NB4 (cell line): ENCODE measurements at regions not wholly inside any gene's neighbourhood (a gene's known extent, or its start where the extent isn't known, plus 50 kb on each side); places are given as distances from the start of the nearest gene placed in this dataset.

Source experiments
- DNase-seq: peaks from one replicate; pipeline ENCODE4 v3.0.0; 2010; ENCODE audit warnings: low read depth
- H3K4me3 ChIP-seq: one replicate; pipeline ENCODE4 v1.5.1; 2011; ENCODE audit warnings: mild to moderate bottlenecking, low read depth, low read length, moderate library complexity
- CTCF ChIP-seq: IDR thresholded peaks from one replicate; pipeline ENCODE4 v1.5.1; 2012; ENCODE audit warnings: low read depth, low read length
- MAX ChIP-seq: IDR thresholded peaks from 2 replicates; pipeline ENCODE4 v1.6.1; 2011; ENCODE audit warnings: low read depth, low read length
- MYC ChIP-seq: IDR thresholded peaks from 2 replicates; pipeline ENCODE4 v1.6.1; 2011; ENCODE audit warnings: low read depth, low read length
- POLR2A ChIP-seq: IDR thresholded peaks from 2 replicates; pipeline ENCODE4 v1.6.1; 2011; ENCODE audit warnings: mild to moderate bottlenecking; ENCODE audit not compliant: insufficient read length; ENCODE audit errors: extremely low read depth

DNA sequence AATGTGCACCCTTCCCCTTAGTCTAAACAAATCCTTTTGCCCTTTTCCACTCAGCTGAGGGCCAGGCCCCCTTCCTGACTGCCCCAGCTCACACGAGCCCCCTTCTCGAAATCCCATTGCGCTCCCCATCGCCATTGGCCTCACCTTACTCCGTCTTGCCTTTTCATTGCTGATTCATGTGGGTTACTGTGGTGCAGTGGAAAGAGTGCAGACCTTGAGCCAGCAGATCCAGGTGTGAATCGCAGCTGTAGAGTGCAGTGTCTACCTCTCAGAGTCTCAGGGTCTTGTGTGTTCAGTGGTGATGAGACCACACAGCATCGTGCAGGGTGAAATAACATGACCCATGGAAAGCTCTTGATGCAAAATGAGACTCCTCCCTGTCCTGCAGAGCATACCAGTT lies 132.4 kb upstream of the APCDD1 start:
- TF ChIP-seq MYC (no peak), CTCF (no peak), MAX (no peak), POLR2A (no peak)
- no peak overlapping the region for H3K4me3 ChIP-seq
- no peak for DNase-seq

GRCh38 chr18:10322435-10322834 lies 132.0 kb upstream of the APCDD1 start:
- no peak for TF ChIP-seq POLR2A
- TF ChIP-seq CTCF, result no peak
- TF ChIP-seq MYC, result no peak
- TF ChIP-seq MAX, result no peak
- DNase-seq, result no peak
- no peak overlapping the region for H3K4me3 ChIP-seq

DNA sequence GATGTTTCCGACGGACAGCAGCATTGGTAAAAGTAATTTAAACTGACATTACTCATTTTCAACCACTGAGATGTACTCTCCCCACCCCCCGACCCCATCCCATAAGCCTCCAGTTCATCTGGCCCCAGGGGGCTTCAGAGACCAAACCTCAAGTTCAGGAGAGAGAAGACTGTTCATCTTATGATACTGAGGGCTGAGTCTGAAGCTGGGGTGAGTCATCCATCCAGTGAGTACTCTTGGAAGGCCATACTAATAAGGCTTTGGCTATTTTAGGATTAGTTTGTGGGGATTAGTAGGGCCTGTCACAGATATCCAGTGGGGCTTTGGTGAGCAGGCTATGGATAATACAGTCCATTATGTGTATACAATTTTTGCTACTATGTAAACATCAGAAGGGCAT lies 125.3 kb upstream of the APCDD1 start:
- H3K4me3 ChIP-seq, result no peak overlapping the region
- TF ChIP-seq CTCF, result no peak
- no peak for TF ChIP-seq MYC
- no peak for TF ChIP-seq MAX
- no peak for TF ChIP-seq POLR2A
- DNase-seq, result no peak

- no peak for DNase-seq
- H3K4me3 ChIP-seq, result no peak overlapping the region
- TF ChIP-seq CTCF (no peak), MYC (no peak), POLR2A (no peak), MAX (no peak)
Observed at GRCh38 chr18:10330428-10330827, 124.0 kb upstream of the APCDD1 start.

GRCh38 chr18:10332452-10332851 lies 122.0 kb upstream of the APCDD1 start:
- DNase-seq, result no peak
- no peak overlapping the region for H3K4me3 ChIP-seq
- TF ChIP-seq MAX (no peak), MYC (no peak), CTCF (no peak), POLR2A (no peak)

GRCh38 chr18:10336749-10337350 lies 117.6 kb upstream of the APCDD1 start:
- DNase-seq, result no peak
- no peak overlapping the region for H3K4me3 ChIP-seq
- TF ChIP-seq CTCF (no peak), POLR2A (no peak), MAX (no peak), MYC (no peak)
